PFSK-1 (cell line): ENCODE measurements at regions not wholly inside any gene's neighbourhood (a gene's known extent, or its start where the extent isn't known, plus 50 kb on each side); places are given as distances from the start of the nearest gene placed in this dataset.

Source experiments
- FOXP2 ChIP-seq: optimal IDR thresholded peaks from 2 replicates; pipeline ENCODE3; 2011; ENCODE audit warnings: borderline replicate concordance, control low read depth, inconsistent platforms; ENCODE audit not compliant: insufficient read depth; ENCODE audit errors: extremely low read length, extremely low read depth
- POLR2AphosphoS5 ChIP-seq: IDR thresholded peaks from 2 replicates; pipeline ENCODE4 v1.6.1; 2012; ENCODE audit warnings: low read depth, mild to moderate bottlenecking, control low read depth, low read length, moderate library complexity
- REST ChIP-seq, 2 experiments: IDR thresholded peaks; 2 replicates each; pipeline versions ENCODE4 v1.6.1 to v1.8.0; 2011 to 2012; ENCODE audit warnings: low read depth in 2 of 2, low read length in 2 of 2, control low read depth in 1 of 2, inconsistent platforms in 1 of 2, mild to moderate bottlenecking in 1 of 2, moderate library complexity in 1 of 2; ENCODE audit not compliant: insufficient read depth in 1 of 2
- SIN3A ChIP-seq: IDR thresholded peaks from 2 replicates; pipeline ENCODE4 v1.6.1; 2012; ENCODE audit warnings: mild to moderate bottlenecking, low read length, moderate library complexity, borderline replicate concordance; ENCODE audit not compliant: insufficient read depth
- TAF1 ChIP-seq: IDR thresholded peaks from 2 replicates; pipeline ENCODE4 v1.6.1; 2012; ENCODE audit warnings: low read length, control low read depth, borderline replicate concordance; ENCODE audit not compliant: insufficient read depth

GRCh38 chr20:7226156-7226555 is 458.7 kb downstream of the BMP2 start:
- TF ChIP-seq POLR2AphosphoS5 (no peak), REST (IDR thresholded peaks at IDR 0.05; ENCODE audit: insufficient read depth in 1 of 2, low read depth in 2 of 2, low read length in 2 of 2) (no peak), FOXP2 (no peak), TAF1 (no peak), SIN3A (no peak)

GRCh38 chr20:7231303-7231702 is 463.8 kb downstream of the BMP2 start:
- no peak for TF ChIP-seq FOXP2
- TF ChIP-seq POLR2AphosphoS5 = no peak
- TF ChIP-seq TAF1 = no peak
- no peak for TF ChIP-seq REST (IDR thresholded peaks at IDR 0.05; ENCODE audit: insufficient read depth in 1 of 2, low read depth in 2 of 2, low read length in 2 of 2)
- no peak for TF ChIP-seq SIN3A

GRCh38 chr20:7232796-7233195 is 465.3 kb downstream of the BMP2 start:
- TF ChIP-seq REST (IDR thresholded peaks at IDR 0.05; ENCODE audit: insufficient read depth in 1 of 2, low read depth in 2 of 2, low read length in 2 of 2) = no peak
- TF ChIP-seq SIN3A = no peak
- TF ChIP-seq FOXP2 = no peak
- TF ChIP-seq TAF1 = no peak
- TF ChIP-seq POLR2AphosphoS5 = no peak

GRCh38 chr20:7237251-7237650 is 469.8 kb downstream of the BMP2 start:
- TF ChIP-seq TAF1 (no peak), SIN3A (no peak), FOXP2 (no peak), POLR2AphosphoS5 (no peak), REST (IDR thresholded peaks at IDR 0.05; ENCODE audit: insufficient read depth in 1 of 2, low read depth in 2 of 2, low read length in 2 of 2) (no peak)

GRCh38 chr20:7240490-7240889 is 473.0 kb downstream of the BMP2 start:
- TF ChIP-seq SIN3A (no peak), REST (IDR thresholded peaks at IDR 0.05; ENCODE audit: insufficient read depth in 1 of 2, low read depth in 2 of 2, low read length in 2 of 2) (no peak), FOXP2 (no peak), TAF1 (no peak), POLR2AphosphoS5 (no peak)
